Bronchial epithelial cell (primary cell): ENCODE measurements at regions not wholly inside any gene's neighbourhood (a gene's known extent, or its start where the extent isn't known, plus 50 kb on each side); places are given as distances from the start of the nearest gene placed in this dataset.
A peak's percentile ranks its signal among the peaks of the same experiment; 100 is the strongest.

Experiments used
- DNase-seq: peaks from one replicate; pipeline ENCODE4 v3.0.0-alpha.2; 2010; ENCODE audit warnings: low read depth
- FAIRE-seq: peaks from 2 replicates; lab custom pipeline; 2011; peaks lifted over from hg19 to GRCh38; lab: Jason Lieb, UNC
- H3K27me3 ChIP-seq: 2 replicates; pipeline ENCODE4 v1.5.1; 2011; ENCODE audit warnings: low read length; ENCODE audit not compliant: control insufficient read depth, insufficient read depth
- H3K36me3 ChIP-seq: 2 replicates; pipeline ENCODE4 v1.5.1; 2011; ENCODE audit warnings: low read length; ENCODE audit not compliant: control insufficient read depth, insufficient read depth
- H3K4me3 ChIP-seq: 2 replicates; pipeline ENCODE4 v1.5.1; 2011; ENCODE audit warnings: mild to moderate bottlenecking, low read depth, low read length, control low read depth
- TF ChIP-seq, protein P1 (sequence below): IDR thresholded peaks from 2 replicates; pipeline ENCODE4 v1.5.1; 2011; ENCODE audit warnings: mild to moderate bottlenecking, moderate library complexity, low read length, control low read depth, inconsistent platforms; ENCODE audit not compliant: insufficient read depth, severe bottlenecking

DNA sequence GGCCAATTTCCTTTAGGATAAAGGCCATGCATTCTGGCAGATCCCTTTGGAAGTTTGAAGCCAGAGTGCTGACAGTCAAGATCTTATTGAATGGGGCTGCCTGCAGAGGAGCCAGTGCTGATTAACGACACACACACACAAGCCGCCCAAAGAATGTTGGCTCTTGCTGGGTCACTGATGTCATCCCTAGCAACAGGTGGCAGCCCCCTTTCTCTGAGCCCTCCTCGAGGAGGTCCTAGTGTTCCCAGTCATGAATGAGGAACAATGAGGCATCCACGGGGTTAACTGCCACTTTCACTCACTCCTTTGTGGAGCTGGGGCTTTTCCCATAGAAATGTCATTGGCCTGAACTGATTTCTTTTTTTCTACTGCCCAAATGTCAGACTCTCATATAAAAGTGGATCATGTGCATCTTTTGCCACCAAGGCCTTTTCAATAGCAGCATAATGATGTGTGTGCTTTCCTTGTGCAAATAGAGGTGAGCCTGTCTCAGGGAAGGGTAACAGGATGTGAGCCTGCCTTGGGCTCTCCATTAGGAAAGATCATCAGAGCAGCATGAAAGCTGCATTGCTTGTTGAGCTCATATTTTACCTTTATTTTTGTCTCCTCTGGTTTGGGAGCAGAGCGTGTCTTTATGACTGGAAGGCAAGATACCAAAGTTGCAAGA, 301.8 kb upstream of the MTNR1B start:
- FAIRE-seq: no peak

GRCh38 chr11:92670308-92670890, 299.1 kb upstream of the MTNR1B start:
- no peak for DNase-seq
- no peak for FAIRE-seq
- TF ChIP-seq, protein P1, sequence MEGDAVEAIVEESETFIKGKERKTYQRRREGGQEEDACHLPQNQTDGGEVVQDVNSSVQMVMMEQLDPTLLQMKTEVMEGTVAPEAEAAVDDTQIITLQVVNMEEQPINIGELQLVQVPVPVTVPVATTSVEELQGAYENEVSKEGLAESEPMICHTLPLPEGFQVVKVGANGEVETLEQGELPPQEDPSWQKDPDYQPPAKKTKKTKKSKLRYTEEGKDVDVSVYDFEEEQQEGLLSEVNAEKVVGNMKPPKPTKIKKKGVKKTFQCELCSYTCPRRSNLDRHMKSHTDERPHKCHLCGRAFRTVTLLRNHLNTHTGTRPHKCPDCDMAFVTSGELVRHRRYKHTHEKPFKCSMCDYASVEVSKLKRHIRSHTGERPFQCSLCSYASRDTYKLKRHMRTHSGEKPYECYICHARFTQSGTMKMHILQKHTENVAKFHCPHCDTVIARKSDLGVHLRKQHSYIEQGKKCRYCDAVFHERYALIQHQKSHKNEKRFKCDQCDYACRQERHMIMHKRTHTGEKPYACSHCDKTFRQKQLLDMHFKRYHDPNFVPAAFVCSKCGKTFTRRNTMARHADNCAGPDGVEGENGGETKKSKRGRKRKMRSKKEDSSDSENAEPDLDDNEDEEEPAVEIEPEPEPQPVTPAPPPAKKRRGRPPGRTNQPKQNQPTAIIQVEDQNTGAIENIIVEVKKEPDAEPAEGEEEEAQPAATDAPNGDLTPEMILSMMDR: no peak
- no peaks in the 10 kb centered on the region for H3K36me3 ChIP-seq
- peaks cover 1% of the 10 kb centered on the region for H3K27me3 ChIP-seq
- no peak overlapping the region for H3K4me3 ChIP-seq

More for the DNA sequence above, 301.8 kb upstream of the MTNR1B start:
- TF ChIP-seq, protein P1: no peak
- no peak for DNase-seq
- Histone ChIP-seq H3K4me3 (no peak overlapping the region), H3K36me3 (no peaks in the 10 kb centered on the region), H3K27me3 (peaks cover 1% of the 10 kb centered on the region)

DNA sequence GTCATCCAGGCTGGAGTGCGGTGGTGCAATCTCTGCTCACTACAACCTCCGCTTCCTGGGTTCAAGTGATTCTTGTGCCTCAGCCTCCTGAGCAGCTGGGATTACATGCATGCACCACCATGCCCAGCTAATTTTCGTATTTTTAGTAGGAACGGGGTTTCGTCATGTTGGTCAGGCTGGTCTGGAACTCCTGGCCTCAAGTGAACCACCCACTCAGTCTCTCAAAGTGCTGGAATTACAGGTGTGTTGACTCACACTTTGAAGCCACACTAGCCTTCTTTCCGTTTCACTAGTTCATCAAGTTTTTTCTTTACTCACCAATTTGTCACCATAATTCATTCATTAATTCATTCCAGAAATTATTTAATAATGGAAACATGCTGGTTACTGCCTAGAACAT, 298.4 kb upstream of the MTNR1B start:
- DNase-seq: peak; percentile 23
- Histone ChIP-seq H3K36me3 (no peaks in the 10 kb centered on the region), H3K4me3 (no peak overlapping the region), H3K27me3 (peaks cover 1% of the 10 kb centered on the region)
- TF ChIP-seq, protein P1: no peak
- FAIRE-seq: no peak

DNA sequence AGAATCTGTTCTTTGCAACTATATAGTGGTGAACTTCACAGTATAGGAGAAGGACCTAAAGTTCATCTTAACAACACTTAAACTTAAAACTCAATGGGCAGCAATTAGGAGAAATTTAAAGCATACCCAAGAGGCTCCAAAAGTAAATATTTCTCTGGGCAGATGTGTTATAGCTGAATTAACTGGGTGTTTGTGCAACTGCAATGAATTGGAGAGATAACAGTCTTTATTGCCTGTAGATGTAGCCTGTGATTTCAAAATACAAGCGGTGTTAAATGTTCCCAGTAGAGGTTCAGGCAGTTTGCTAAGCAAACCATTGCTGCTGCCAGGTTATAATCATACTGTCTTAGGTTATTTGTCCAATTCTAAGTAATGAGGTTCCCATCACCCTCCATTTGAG, 294.1 kb upstream of the MTNR1B start:
- TF ChIP-seq, protein P1: no peak
- peaks cover 1% of the 10 kb centered on the region for H3K27me3 ChIP-seq
- DNase-seq (no peak), FAIRE-seq (no peak)
- no peak overlapping the region for H3K4me3 ChIP-seq
- H3K36me3 ChIP-seq: no peaks in the 10 kb centered on the region

DNA sequence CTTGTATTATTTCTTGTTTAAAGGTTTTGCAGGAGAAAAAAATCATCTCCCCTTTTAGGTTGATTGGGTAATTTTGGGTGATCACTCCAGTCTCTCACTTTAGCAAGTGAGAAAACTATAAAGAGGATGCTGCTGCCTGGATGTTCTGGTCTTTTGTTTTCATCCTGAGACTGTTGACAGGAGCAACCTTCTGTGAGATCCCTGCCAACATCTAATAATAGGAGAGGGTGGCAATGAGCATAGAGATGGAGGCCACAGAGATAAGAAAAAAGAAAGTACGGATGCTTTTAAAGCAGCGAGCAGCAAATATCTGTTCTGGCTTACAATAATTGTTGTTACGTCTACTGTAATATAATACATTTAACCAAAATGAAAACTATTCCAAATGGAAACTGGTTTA, 293.6 kb upstream of the MTNR1B start:
- H3K27me3 ChIP-seq: peaks cover 1% of the 10 kb centered on the region
- TF ChIP-seq, protein P1: no peak
- H3K4me3 ChIP-seq: no peak overlapping the region
- no peak for FAIRE-seq
- no peaks in the 10 kb centered on the region for H3K36me3 ChIP-seq
- no peak for DNase-seq

GRCh38 chr11:92678008-92678611, 291.3 kb upstream of the MTNR1B start:
- FAIRE-seq (no peak), DNase-seq (no peak)
- Histone ChIP-seq H3K27me3 (no peaks in the 10 kb centered on the region), H3K36me3 (no peaks in the 10 kb centered on the region), H3K4me3 (no peak overlapping the region)
- TF ChIP-seq, protein P1: no peak
